Sigmoid colon (tissue), 4 donors: ENCODE measurements at regions not wholly inside any gene's neighbourhood (a gene's known extent, or its start where the extent isn't known, plus 50 kb on each side); places are given as distances from the start of the nearest gene placed in this dataset.

Source experiments
- CTCF ChIP-seq, 4 experiments: fragments of 450-650 bp in 3 of 4; fragments of 200-600 bp in 1 of 4; IDR thresholded peaks; one replicate each; pipeline ENCODE4 v1.5.1; 2016 to 2019; ENCODE audit warnings: antibody characterized with exemption in 4 of 4, mild to moderate bottlenecking in 3 of 4, moderate library complexity in 2 of 4
- POLR2AphosphoS5 ChIP-seq, 4 donors: sonication (generic); formaldehyde crosslinking; IDR thresholded peaks; one replicate each; pipeline ENCODE4 v1.6.1; 2017; ENCODE audit warnings: antibody characterized with exemption in 4 of 4

DNA sequence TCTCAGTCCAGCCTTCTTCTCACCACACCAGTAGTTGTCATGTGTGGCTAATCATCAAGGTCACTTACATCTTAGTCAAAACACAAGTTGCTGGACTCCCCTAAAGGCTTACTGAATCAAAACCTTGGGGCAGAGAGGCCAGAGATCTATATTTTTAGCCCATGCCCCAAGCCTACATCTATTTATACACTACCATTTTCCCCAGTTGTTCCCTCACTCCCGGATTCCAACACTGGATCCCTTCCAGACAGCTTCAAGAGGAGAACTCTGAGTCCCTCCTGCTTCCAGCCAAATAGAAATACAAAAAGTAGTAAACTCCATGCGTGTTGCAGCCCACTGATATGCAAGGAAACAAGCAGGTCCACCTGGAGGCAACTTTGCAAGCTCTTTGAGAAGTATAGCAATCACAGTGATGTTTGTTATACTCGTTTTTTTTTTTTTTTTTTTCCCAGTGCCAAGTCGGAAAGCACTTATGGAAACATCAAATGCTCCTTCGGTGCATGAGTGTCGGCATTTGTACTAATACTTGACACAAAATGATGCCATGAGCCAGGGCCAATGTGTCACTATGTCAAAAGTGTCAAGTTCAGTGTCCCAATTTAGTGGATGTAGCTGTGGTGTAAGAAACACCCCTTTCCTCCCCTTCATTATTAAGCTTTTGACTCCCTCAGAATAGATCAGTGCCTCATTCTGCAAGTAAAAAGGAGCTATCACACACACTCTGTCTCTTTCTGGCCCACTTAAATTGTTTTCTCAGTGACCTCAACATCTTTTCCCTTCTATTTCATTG lies 594.2 kb upstream of the SGCD start:
- TF ChIP-seq CTCF (IDR thresholded peaks at IDR 0.05) (no peak), POLR2AphosphoS5 (IDR thresholded peaks at IDR 0.05) (no peak)
